SH-SY5Y (cell line): ENCODE measurements at regions not wholly inside any gene's neighbourhood (a gene's known extent, or its start where the extent isn't known, plus 50 kb on each side); places are given as distances from the start of the nearest gene placed in this dataset.

ENCODE experiments used
- GATA2 ChIP-seq: IDR thresholded peaks from 2 replicates; pipeline ENCODE4 v1.6.1; 2011; ENCODE audit warnings: mild to moderate bottlenecking, low read depth, low read length
- GATA3 ChIP-seq: IDR thresholded peaks from 2 replicates; pipeline ENCODE4 v1.6.1; 2011; ENCODE audit warnings: low read depth, mild to moderate bottlenecking, low read length, moderate library complexity

DNA sequence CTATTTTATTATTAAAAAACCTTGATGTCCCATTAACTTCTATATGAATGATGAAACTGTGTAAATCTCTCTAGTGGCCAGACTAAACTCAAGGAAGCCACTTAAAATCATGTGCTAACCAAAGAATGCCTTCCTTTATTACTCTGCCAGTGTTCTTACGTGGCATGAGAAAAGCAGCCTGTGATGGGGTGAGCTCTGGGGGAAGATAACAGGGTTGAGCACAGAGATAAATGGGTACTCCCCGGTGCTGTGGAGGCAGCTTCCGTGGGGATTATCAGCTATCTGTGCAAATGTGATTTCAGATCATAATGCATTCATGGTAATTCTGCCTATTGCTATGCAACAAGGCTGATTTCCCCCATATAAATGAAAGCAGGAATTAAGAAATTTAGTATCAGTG lies 181.3 kb downstream of the CAVIN4 start:
- TF ChIP-seq GATA2 (peak; percentile 64), GATA3 (no peak)
